ENCODE measurements at regions not wholly inside any gene's neighbourhood (a gene's known extent, or its start where the extent isn't known, plus 50 kb on each side); places are given as distances from the start of the nearest gene placed in this dataset.

- DNase-seq = peak in 1 of 2 experiments; percentile 13
- peaks cover 14% of the 10 kb centered on the region for H3K27me3 ChIP-seq
- H3K27ac ChIP-seq = no peak overlapping the region
- no peaks in the 10 kb centered on the region for H3K4me1 ChIP-seq
- no peaks in the 10 kb centered on the region for H3K36me3 ChIP-seq
- H3K4me3 ChIP-seq = no peak overlapping the region
- H3K9me3 ChIP-seq (replicated peaks) = no peaks in the 10 kb centered on the region
These were observed 88.0 kb upstream of the IQSEC1 start for GRCh38 chr3:13161021-13161759.

GRCh38 chr3:13160619-13161018 lies 87.4 kb upstream of the IQSEC1 start:
- H3K4me1 ChIP-seq = no peaks in the 10 kb centered on the region
- peaks cover 1% of the 10 kb centered on the region; the same call in 1 of the 2 replicates for H3K9me3 ChIP-seq (replicated peaks)
- H3K27me3 ChIP-seq = peaks cover 14% of the 10 kb centered on the region
- H3K27ac ChIP-seq = no peak overlapping the region
- no peak overlapping the region for H3K4me3 ChIP-seq
- no peaks in the 10 kb centered on the region for H3K36me3 ChIP-seq
- DNase-seq = no peak

- no peak overlapping the region for H3K27ac ChIP-seq
- no peaks in the 10 kb centered on the region for H3K36me3 ChIP-seq
- no peak for DNase-seq
- peaks cover 14% of the 10 kb centered on the region for H3K27me3 ChIP-seq
- H3K4me3 ChIP-seq = no peak overlapping the region
- H3K9me3 ChIP-seq (replicated peaks) = peaks cover 5% of the 10 kb centered on the region; the same call in 1 of the 2 replicates
- no peaks in the 10 kb centered on the region for H3K4me1 ChIP-seq
These were observed 86.7 kb upstream of the IQSEC1 start for GRCh38 chr3:13159890-13160289.

GRCh38 chr3:13158871-13159270 lies 85.6 kb upstream of the IQSEC1 start:
- Histone ChIP-seq H3K4me3 (no peak overlapping the region), H3K4me1 (no peaks in the 10 kb centered on the region), H3K27ac (no peak overlapping the region), H3K9me3 (replicated peaks) (peaks cover 5% of the 10 kb centered on the region; the same call in 1 of the 2 replicates), H3K27me3 (peaks cover 14% of the 10 kb centered on the region), H3K36me3 (no peaks in the 10 kb centered on the region)
- no peak for DNase-seq

GRCh38 chr3:13158408-13158807 lies 85.2 kb upstream of the IQSEC1 start:
- no peak for DNase-seq

GRCh38 chr3:13157986-13158385 lies 84.8 kb upstream of the IQSEC1 start:
- no peak for DNase-seq
- H3K4me3 ChIP-seq = no peak overlapping the region
- no peak overlapping the region for H3K27ac ChIP-seq
- no peaks in the 10 kb centered on the region for H3K4me1 ChIP-seq
- no peaks in the 10 kb centered on the region for H3K36me3 ChIP-seq
- H3K9me3 ChIP-seq (replicated peaks) = peaks cover 5% of the 10 kb centered on the region; the same call in 1 of the 2 replicates
- peaks cover 14% of the 10 kb centered on the region for H3K27me3 ChIP-seq

More at GRCh38 chr3:13158408-13158807, 85.2 kb upstream of the IQSEC1 start:
- no peaks in the 10 kb centered on the region for H3K4me1 ChIP-seq
- no peaks in the 10 kb centered on the region for H3K36me3 ChIP-seq
- H3K9me3 ChIP-seq (replicated peaks) = peaks cover 5% of the 10 kb centered on the region; the same call in 1 of the 2 replicates
- no peak overlapping the region for H3K27ac ChIP-seq
- peaks cover 14% of the 10 kb centered on the region for H3K27me3 ChIP-seq
- H3K4me3 ChIP-seq = no peak overlapping the region

GRCh38 chr3:13152826-13153710 lies 79.8 kb upstream of the IQSEC1 start:
- Histone ChIP-seq H3K4me1 (no peaks in the 10 kb centered on the region), H3K36me3 (no peaks in the 10 kb centered on the region), H3K27ac (no peak overlapping the region), H3K27me3 (no peaks in the 10 kb centered on the region), H3K4me3 (no peak overlapping the region), H3K9me3 (replicated peaks) (peaks cover 5% of the 10 kb centered on the region; the same call in 1 of the 2 replicates)
- DNase-seq = no peak

- Histone ChIP-seq H3K4me1 (no peaks in the 10 kb centered on the region), H3K4me3 (no peak overlapping the region), H3K9me3 (replicated peaks) (peaks cover 4% of the 10 kb centered on the region; the same call in 1 of the 2 replicates), H3K27me3 (no peaks in the 10 kb centered on the region), H3K27ac (no peak overlapping the region), H3K36me3 (no peaks in the 10 kb centered on the region)
- no peak for DNase-seq
These were observed 77.4 kb upstream of the IQSEC1 start for GRCh38 chr3:13150624-13151023.

GRCh38 chr3:13149330-13150108 lies 76.3 kb upstream of the IQSEC1 start:
- H3K4me1 ChIP-seq = no peaks in the 10 kb centered on the region
- DNase-seq = no peak
- no peak overlapping the region for H3K4me3 ChIP-seq
- no peaks in the 10 kb centered on the region for H3K27me3 ChIP-seq
- no peaks in the 10 kb centered on the region for H3K9me3 ChIP-seq (replicated peaks)
- no peak overlapping the region for H3K27ac ChIP-seq
- no peaks in the 10 kb centered on the region for H3K36me3 ChIP-seq

- Histone ChIP-seq H3K36me3 (no peaks in the 10 kb centered on the region), H3K9me3 (replicated peaks) (no peaks in the 10 kb centered on the region), H3K27ac (no peak overlapping the region), H3K4me1 (no peaks in the 10 kb centered on the region), H3K27me3 (no peaks in the 10 kb centered on the region), H3K4me3 (no peak overlapping the region)
- DNase-seq = no peak
These were observed 75.5 kb upstream of the IQSEC1 start for GRCh38 chr3:13148561-13149329.

GRCh38 chr3:13148126-13148525 lies 74.9 kb upstream of the IQSEC1 start:
- Histone ChIP-seq H3K4me1 (no peaks in the 10 kb centered on the region), H3K27ac (no peak overlapping the region), H3K9me3 (replicated peaks) (no peaks in the 10 kb centered on the region), H3K36me3 (no peaks in the 10 kb centered on the region), H3K4me3 (no peak overlapping the region), H3K27me3 (no peaks in the 10 kb centered on the region)
- DNase-seq = no peak

GRCh38 chr3:13147344-13147743 lies 74.1 kb upstream of the IQSEC1 start:
- no peaks in the 10 kb centered on the region for H3K27me3 ChIP-seq
- H3K4me1 ChIP-seq = no peaks in the 10 kb centered on the region
- no peak overlapping the region for H3K27ac ChIP-seq
- no peak for DNase-seq
- H3K4me3 ChIP-seq = no peak overlapping the region
- H3K36me3 ChIP-seq = no peaks in the 10 kb centered on the region
- no peaks in the 10 kb centered on the region for H3K9me3 ChIP-seq (replicated peaks)

GRCh38 chr3:13146643-13147143 lies 73.5 kb upstream of the IQSEC1 start:
- Histone ChIP-seq H3K4me1 (no peaks in the 10 kb centered on the region), H3K27me3 (no peaks in the 10 kb centered on the region), H3K4me3 (no peak overlapping the region), H3K36me3 (no peaks in the 10 kb centered on the region), H3K27ac (no peak overlapping the region), H3K9me3 (replicated peaks) (no peaks in the 10 kb centered on the region)
- DNase-seq = no peak
